ENCODE measurements at regions not wholly inside any gene's neighbourhood (a gene's known extent, or its start where the extent isn't known, plus 50 kb on each side); places are given as distances from the start of the nearest gene placed in this dataset.

DNA sequence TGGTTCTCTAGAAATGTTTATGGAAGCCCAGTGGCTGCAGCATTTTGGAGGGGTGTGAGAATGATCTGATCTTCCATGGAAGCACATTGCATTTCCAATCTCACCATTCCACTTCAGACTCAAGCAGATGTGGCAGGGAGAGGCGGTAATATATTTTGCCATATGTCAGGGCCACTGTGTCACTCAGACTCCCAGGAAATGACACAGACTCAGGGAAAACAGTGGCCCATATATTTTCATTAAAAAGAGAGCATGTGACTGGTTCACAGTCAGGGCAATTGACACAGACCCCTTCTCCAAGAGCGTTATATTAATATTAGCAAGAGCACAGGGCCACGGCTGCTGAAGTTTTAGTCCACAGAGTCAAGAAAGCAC, 149.3 kb upstream of the NRP1 start:
- TF ChIP-seq YY1 (IDR thresholded peaks at IDR 0.05; ENCODE audit: low read depth) (no peak), FOXM1 (IDR thresholded peaks at IDR 0.05; ENCODE audit: borderline replicate concordance, low read depth) (no peak), EGR1 (IDR thresholded peaks at IDR 0.05) (no peak), TAF1 (IDR thresholded peaks at IDR 0.05; ENCODE audit: low read depth) (no peak), CREB1 (IDR thresholded peaks at IDR 0.05; ENCODE audit: low read depth) (no peak), TEAD4 (IDR thresholded peaks at IDR 0.05) (no peak), RAD21 (IDR thresholded peaks at IDR 0.05; ENCODE audit: low read depth) (no peak), EP300 (IDR thresholded peaks at IDR 0.05; ENCODE audit: borderline replicate concordance) (no peak)
- TF ChIP-seq, protein P1, sequence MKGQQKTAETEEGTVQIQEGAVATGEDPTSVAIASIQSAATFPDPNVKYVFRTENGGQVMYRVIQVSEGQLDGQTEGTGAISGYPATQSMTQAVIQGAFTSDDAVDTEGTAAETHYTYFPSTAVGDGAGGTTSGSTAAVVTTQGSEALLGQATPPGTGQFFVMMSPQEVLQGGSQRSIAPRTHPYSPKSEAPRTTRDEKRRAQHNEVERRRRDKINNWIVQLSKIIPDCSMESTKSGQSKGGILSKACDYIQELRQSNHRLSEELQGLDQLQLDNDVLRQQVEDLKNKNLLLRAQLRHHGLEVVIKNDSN (IDR thresholded peaks at IDR 0.05) = no peak
